ENCODE measurements at regions not wholly inside any gene's neighbourhood (a gene's known extent, or its start where the extent isn't known, plus 50 kb on each side); places are given as distances from the start of the nearest gene placed in this dataset.

DNA sequence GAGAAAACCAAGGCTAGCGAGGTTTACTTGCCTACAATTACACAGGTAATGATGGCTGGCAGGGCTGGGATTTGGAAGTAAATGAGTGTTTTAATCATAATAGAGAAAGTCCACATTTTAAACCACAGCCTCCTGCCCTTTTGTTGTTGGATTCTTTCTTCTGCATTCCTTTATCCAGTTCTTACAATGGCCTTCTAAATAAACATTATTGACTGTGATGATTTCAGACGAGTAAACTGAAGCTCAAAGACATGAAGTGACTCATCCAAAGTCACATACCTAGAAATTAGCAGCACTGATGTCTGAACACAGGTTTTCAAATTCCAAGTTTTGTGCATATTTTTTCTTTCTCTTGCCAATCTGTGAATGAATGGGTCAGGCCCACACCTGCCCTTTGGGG is 51.2 kb upstream of the C1QTNF7 start:
- no peak for DNase-seq

All from activated T-cell treated with anti-CD3 and anti-CD28 coated beads for 4 hours (primary cell).